ENCODE measurements at regions not wholly inside any gene's neighbourhood (a gene's known extent, or its start where the extent isn't known, plus 50 kb on each side); places are given as distances from the start of the nearest gene placed in this dataset.

DNA sequence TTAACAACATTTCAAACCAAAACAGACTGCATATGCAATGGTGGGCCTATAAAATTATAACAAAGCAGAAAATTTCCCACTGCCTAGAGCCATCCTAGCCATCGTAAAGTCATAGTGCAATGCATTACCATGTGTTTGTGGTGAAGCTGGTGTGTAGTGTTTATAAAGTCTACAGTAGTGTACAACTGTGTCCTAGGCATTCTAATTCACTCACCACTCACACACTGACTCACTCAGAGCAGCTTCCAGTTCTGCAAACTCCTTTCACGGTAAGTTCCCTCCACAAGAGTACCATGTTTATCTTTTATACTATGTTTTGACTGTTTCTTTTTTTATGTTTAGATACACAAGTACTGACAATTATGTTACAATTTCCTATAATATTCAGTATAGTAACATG lies 1104.1 kb upstream of the PHF14 start:
- 95% methylated on average over 2 of the region's 2 CpGs for WGBS
- no peaks in the 10 kb centered on the region for H3K27me3 ChIP-seq (ENCODE audit: control insufficient read depth in 2 of 2, insufficient read depth in 1 of 2, low read length in 1 of 2)
- DNase-seq (ENCODE audit: low read depth in 6 of 9, low spot score in 9 of 9): no peak

GRCh38 chr7:9870674-9871073 lies 1103.0 kb upstream of the PHF14 start:
- Histone ChIP-seq H3K27ac (ENCODE audit: low read depth in 1 of 2, low read length in 1 of 2) (no peak overlapping the region), H3K4me3 (ENCODE audit: low read length in 2 of 2) (no peak overlapping the region), H3K4me1 (ENCODE audit: control insufficient read depth in 2 of 2, insufficient read depth in 2 of 2, low read length in 2 of 2) (no peaks in the 10 kb centered on the region), H3K9me3 (ENCODE audit: control insufficient read depth in 2 of 2, insufficient read depth in 1 of 2, low read length in 1 of 2) (no peaks in the 10 kb centered on the region), H3K27me3 (ENCODE audit: control insufficient read depth in 2 of 2, insufficient read depth in 1 of 2, low read length in 1 of 2) (no peaks in the 10 kb centered on the region), H3K36me3 (ENCODE audit: control insufficient read depth in 2 of 2, insufficient read depth in 2 of 2, low read length in 1 of 2) (no peaks in the 10 kb centered on the region)
- no peak for DNase-seq (ENCODE audit: low read depth in 6 of 9, low spot score in 9 of 9)
- WGBS: 92% methylated on average over 4 of the region's 4 CpGs

More for the DNA sequence above, 1104.1 kb upstream of the PHF14 start:
- H3K4me1 ChIP-seq (ENCODE audit: control insufficient read depth in 2 of 2, insufficient read depth in 2 of 2, low read length in 2 of 2): no peaks in the 10 kb centered on the region
- H3K36me3 ChIP-seq (ENCODE audit: control insufficient read depth in 2 of 2, insufficient read depth in 2 of 2, low read length in 1 of 2): no peaks in the 10 kb centered on the region
- H3K4me3 ChIP-seq (ENCODE audit: low read length in 2 of 2): no peak overlapping the region
- no peaks in the 10 kb centered on the region for H3K9me3 ChIP-seq (ENCODE audit: control insufficient read depth in 2 of 2, insufficient read depth in 1 of 2, low read length in 1 of 2)
- no peak overlapping the region for H3K27ac ChIP-seq (ENCODE audit: low read depth in 1 of 2, low read length in 1 of 2)

DNA sequence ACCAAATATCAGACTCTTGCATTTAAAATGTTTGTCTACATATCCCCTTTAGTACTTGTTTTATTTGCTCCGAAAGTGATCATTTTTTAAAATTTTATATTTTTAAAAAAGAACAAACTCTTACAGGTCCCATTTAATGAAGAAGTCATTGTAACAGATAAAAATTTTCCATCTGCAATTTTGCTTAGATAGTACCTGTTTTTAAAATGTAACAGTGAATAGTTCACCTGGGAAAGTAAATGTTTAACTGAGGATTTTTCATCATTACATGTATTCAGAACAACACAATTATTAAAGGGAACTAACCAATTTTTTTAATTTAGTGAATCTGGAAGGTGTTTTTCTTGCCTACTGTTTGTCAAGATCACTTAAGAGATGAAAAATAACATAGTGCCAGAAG lies 1099.5 kb upstream of the PHF14 start:
- H3K36me3 ChIP-seq (ENCODE audit: control insufficient read depth in 2 of 2, insufficient read depth in 2 of 2, low read length in 1 of 2): no peaks in the 10 kb centered on the region
- no peak for DNase-seq (ENCODE audit: low read depth in 6 of 9, low spot score in 9 of 9)
- H3K4me1 ChIP-seq (ENCODE audit: control insufficient read depth in 2 of 2, insufficient read depth in 2 of 2, low read length in 2 of 2): no peaks in the 10 kb centered on the region
- H3K9me3 ChIP-seq (ENCODE audit: control insufficient read depth in 2 of 2, insufficient read depth in 1 of 2, low read length in 1 of 2): no peaks in the 10 kb centered on the region
- H3K4me3 ChIP-seq (ENCODE audit: low read length in 2 of 2): no peak overlapping the region
- H3K27me3 ChIP-seq (ENCODE audit: control insufficient read depth in 2 of 2, insufficient read depth in 1 of 2, low read length in 1 of 2): no peaks in the 10 kb centered on the region
- no peak overlapping the region for H3K27ac ChIP-seq (ENCODE audit: low read depth in 1 of 2, low read length in 1 of 2)
- 98% methylated on average over 1 of the region's 1 CpG for WGBS

DNA sequence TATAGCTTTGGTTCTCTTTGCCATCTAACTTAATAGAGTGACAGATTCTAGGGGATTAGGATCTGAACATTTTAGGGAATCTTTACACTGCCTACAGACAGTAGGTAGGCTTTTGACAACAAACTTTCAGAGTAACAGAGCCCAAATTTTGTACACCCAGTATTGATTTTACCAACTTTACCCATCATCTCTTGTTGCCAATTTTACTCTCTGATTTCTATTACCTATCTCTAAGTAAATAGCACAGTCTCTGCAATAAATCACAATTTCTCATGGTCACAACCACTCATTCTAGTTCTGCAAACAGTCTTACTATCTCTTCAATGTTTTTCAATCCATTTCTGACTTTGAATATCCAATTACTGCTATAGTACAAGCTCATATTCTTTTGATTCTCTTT lies 1097.6 kb upstream of the PHF14 start:
- Histone ChIP-seq H3K4me3 (ENCODE audit: low read length in 2 of 2) (no peak overlapping the region), H3K27me3 (ENCODE audit: control insufficient read depth in 2 of 2, insufficient read depth in 1 of 2, low read length in 1 of 2) (no peaks in the 10 kb centered on the region), H3K36me3 (ENCODE audit: control insufficient read depth in 2 of 2, insufficient read depth in 2 of 2, low read length in 1 of 2) (no peaks in the 10 kb centered on the region), H3K27ac (ENCODE audit: low read depth in 1 of 2, low read length in 1 of 2) (no peak overlapping the region), H3K9me3 (ENCODE audit: control insufficient read depth in 2 of 2, insufficient read depth in 1 of 2, low read length in 1 of 2) (no peaks in the 10 kb centered on the region), H3K4me1 (ENCODE audit: control insufficient read depth in 2 of 2, insufficient read depth in 2 of 2, low read length in 2 of 2) (no peaks in the 10 kb centered on the region)
- no peak for DNase-seq (ENCODE audit: low read depth in 6 of 9, low spot score in 9 of 9)

DNA sequence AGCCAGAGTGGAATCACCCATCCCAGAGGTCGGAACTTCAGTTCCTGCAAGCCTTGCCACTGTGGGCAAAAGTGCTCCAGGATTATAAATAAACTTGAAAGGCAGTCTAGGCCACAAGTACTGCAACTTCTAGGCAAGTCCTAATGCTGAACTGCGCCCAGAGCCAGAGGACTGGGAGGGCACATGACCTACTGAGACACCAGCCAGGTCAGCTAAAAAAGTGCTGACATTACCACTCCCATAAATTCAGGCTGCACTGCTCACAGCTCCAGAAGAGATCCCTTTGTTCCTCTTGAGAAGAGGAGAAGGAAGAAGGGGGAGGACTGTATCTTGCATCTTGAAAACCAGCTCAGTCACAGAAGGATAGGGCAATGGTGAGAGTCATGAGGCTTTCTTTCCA lies 1084.1 kb upstream of the PHF14 start:
- 92% methylated on average over 2 of the region's 2 CpGs for WGBS
- no peak for DNase-seq (ENCODE audit: low read depth in 6 of 9, low spot score in 9 of 9)
- H3K9me3 ChIP-seq (ENCODE audit: control insufficient read depth in 2 of 2, insufficient read depth in 1 of 2, low read length in 1 of 2): no peaks in the 10 kb centered on the region
- H3K27ac ChIP-seq (ENCODE audit: low read depth in 1 of 2, low read length in 1 of 2): no peak overlapping the region
- no peaks in the 10 kb centered on the region for H3K36me3 ChIP-seq (ENCODE audit: control insufficient read depth in 2 of 2, insufficient read depth in 2 of 2, low read length in 1 of 2)
- H3K27me3 ChIP-seq (ENCODE audit: control insufficient read depth in 2 of 2, insufficient read depth in 1 of 2, low read length in 1 of 2): no peaks in the 10 kb centered on the region
- H3K4me1 ChIP-seq (ENCODE audit: control insufficient read depth in 2 of 2, insufficient read depth in 2 of 2, low read length in 2 of 2): no peaks in the 10 kb centered on the region
- no peak overlapping the region for H3K4me3 ChIP-seq (ENCODE audit: low read length in 2 of 2)

DNA sequence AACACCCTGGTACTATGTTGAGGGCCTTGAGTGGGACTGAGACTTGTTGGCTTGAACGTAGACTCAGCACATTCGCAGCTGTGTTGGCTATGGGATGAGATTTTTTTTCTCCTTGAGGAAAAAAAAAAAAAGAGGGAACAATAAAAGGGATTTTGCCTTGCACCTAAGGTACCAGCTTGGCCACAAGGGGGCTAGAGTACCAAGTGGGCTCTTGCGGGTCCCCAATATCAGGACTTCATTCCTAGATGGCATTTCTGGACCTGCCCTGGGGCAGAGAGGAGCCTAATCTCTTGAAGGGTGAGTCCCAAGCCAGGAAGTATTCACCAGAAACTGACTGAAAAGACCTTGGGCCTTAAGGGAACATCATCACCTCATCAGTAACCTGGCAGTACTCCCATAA lies 1083.6 kb upstream of the PHF14 start:
- H3K36me3 ChIP-seq (ENCODE audit: control insufficient read depth in 2 of 2, insufficient read depth in 2 of 2, low read length in 1 of 2): no peaks in the 10 kb centered on the region
- DNase-seq (ENCODE audit: low read depth in 6 of 9, low spot score in 9 of 9): no peak
- 95% methylated on average over 3 of the region's 3 CpGs for WGBS
- no peak overlapping the region for H3K4me3 ChIP-seq (ENCODE audit: low read length in 2 of 2)
- H3K27ac ChIP-seq (ENCODE audit: low read depth in 1 of 2, low read length in 1 of 2): no peak overlapping the region
- H3K4me1 ChIP-seq (ENCODE audit: control insufficient read depth in 2 of 2, insufficient read depth in 2 of 2, low read length in 2 of 2): no peaks in the 10 kb centered on the region
- no peaks in the 10 kb centered on the region for H3K27me3 ChIP-seq (ENCODE audit: control insufficient read depth in 2 of 2, insufficient read depth in 1 of 2, low read length in 1 of 2)
- no peaks in the 10 kb centered on the region for H3K9me3 ChIP-seq (ENCODE audit: control insufficient read depth in 2 of 2, insufficient read depth in 1 of 2, low read length in 1 of 2)

- H3K4me1 ChIP-seq (ENCODE audit: control insufficient read depth in 2 of 2, insufficient read depth in 2 of 2, low read length in 2 of 2): no peaks in the 10 kb centered on the region
- no peak overlapping the region for H3K4me3 ChIP-seq (ENCODE audit: low read length in 2 of 2)
- no peak overlapping the region for H3K27ac ChIP-seq (ENCODE audit: low read depth in 1 of 2, low read length in 1 of 2)
- DNase-seq (ENCODE audit: low read depth in 6 of 9, low spot score in 9 of 9): no peak
- no peaks in the 10 kb centered on the region for H3K27me3 ChIP-seq (ENCODE audit: control insufficient read depth in 2 of 2, insufficient read depth in 1 of 2, low read length in 1 of 2)
- WGBS: 88% methylated on average over 3 of the region's 3 CpGs
- H3K9me3 ChIP-seq (ENCODE audit: control insufficient read depth in 2 of 2, insufficient read depth in 1 of 2, low read length in 1 of 2): no peaks in the 10 kb centered on the region
- H3K36me3 ChIP-seq (ENCODE audit: control insufficient read depth in 2 of 2, insufficient read depth in 2 of 2, low read length in 1 of 2): no peaks in the 10 kb centered on the region
Measured at GRCh38 chr7:9891056-9891455, 1082.6 kb upstream of the PHF14 start.

GRCh38 chr7:9900339-9900738 lies 1073.3 kb upstream of the PHF14 start:
- DNase-seq (ENCODE audit: low read depth in 6 of 9, low spot score in 9 of 9): no peak
- H3K4me3 ChIP-seq (ENCODE audit: low read length in 2 of 2): no peak overlapping the region
- no peak overlapping the region for H3K27ac ChIP-seq (ENCODE audit: low read depth in 1 of 2, low read length in 1 of 2)
- no peaks in the 10 kb centered on the region for H3K9me3 ChIP-seq (ENCODE audit: control insufficient read depth in 2 of 2, insufficient read depth in 1 of 2, low read length in 1 of 2)
- H3K27me3 ChIP-seq (ENCODE audit: control insufficient read depth in 2 of 2, insufficient read depth in 1 of 2, low read length in 1 of 2): no peaks in the 10 kb centered on the region
- no peaks in the 10 kb centered on the region for H3K4me1 ChIP-seq (ENCODE audit: control insufficient read depth in 2 of 2, insufficient read depth in 2 of 2, low read length in 2 of 2)
- WGBS: 83% methylated on average over 2 of the region's 2 CpGs
- no peaks in the 10 kb centered on the region for H3K36me3 ChIP-seq (ENCODE audit: control insufficient read depth in 2 of 2, insufficient read depth in 2 of 2, low read length in 1 of 2)

DNA sequence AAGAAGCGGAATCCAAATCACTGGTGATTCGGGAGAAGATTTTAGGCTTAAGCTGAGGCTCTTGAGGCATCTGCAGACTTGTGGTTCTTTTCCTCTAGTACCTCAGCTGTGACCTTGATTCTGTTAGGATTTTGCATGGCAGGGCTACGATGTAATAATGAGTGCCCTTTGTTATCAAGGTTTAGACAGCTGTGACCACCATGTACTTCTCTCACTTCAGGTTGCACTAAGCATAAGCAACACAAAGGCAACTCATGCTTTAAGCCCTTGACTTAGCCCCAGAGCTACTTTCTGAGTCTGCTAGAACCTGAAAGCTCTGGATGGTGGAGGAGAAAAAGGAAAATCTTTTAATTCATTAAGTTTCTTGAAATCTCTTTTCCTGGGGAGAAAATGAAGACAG lies 1052.3 kb upstream of the PHF14 start:
- Histone ChIP-seq H3K36me3 (ENCODE audit: control insufficient read depth in 2 of 2, insufficient read depth in 2 of 2, low read length in 1 of 2) (no peaks in the 10 kb centered on the region), H3K27me3 (ENCODE audit: control insufficient read depth in 2 of 2, insufficient read depth in 1 of 2, low read length in 1 of 2) (no peaks in the 10 kb centered on the region), H3K4me3 (ENCODE audit: low read length in 2 of 2) (no peak overlapping the region), H3K4me1 (ENCODE audit: control insufficient read depth in 2 of 2, insufficient read depth in 2 of 2, low read length in 2 of 2) (no peaks in the 10 kb centered on the region), H3K9me3 (ENCODE audit: control insufficient read depth in 2 of 2, insufficient read depth in 1 of 2, low read length in 1 of 2) (no peaks in the 10 kb centered on the region), H3K27ac (ENCODE audit: low read depth in 1 of 2, low read length in 1 of 2) (no peak overlapping the region)
- WGBS: 96% methylated on average over 3 of the region's 3 CpGs
- no peak for DNase-seq (ENCODE audit: low read depth in 6 of 9, low spot score in 9 of 9)

GRCh38 chr7:9937944-9938631 lies 1035.6 kb upstream of the PHF14 start:
- DNase-seq (ENCODE audit: low read depth in 6 of 9, low spot score in 9 of 9): no peak
- H3K4me3 ChIP-seq (ENCODE audit: low read length in 2 of 2): no peak overlapping the region
- no peaks in the 10 kb centered on the region for H3K36me3 ChIP-seq (ENCODE audit: control insufficient read depth in 2 of 2, insufficient read depth in 2 of 2, low read length in 1 of 2)
- H3K4me1 ChIP-seq (ENCODE audit: control insufficient read depth in 2 of 2, insufficient read depth in 2 of 2, low read length in 2 of 2): no peaks in the 10 kb centered on the region
- 80% methylated on average over 2 of the region's 2 CpGs for WGBS
- no peaks in the 10 kb centered on the region for H3K27me3 ChIP-seq (ENCODE audit: control insufficient read depth in 2 of 2, insufficient read depth in 1 of 2, low read length in 1 of 2)
- H3K27ac ChIP-seq (ENCODE audit: low read depth in 1 of 2, low read length in 1 of 2): no peak overlapping the region
- no peaks in the 10 kb centered on the region for H3K9me3 ChIP-seq (ENCODE audit: control insufficient read depth in 2 of 2, insufficient read depth in 1 of 2, low read length in 1 of 2)
